ENCODE measurements at regions not wholly inside any gene's neighbourhood (a gene's known extent, or its start where the extent isn't known, plus 50 kb on each side); places are given as distances from the start of the nearest gene placed in this dataset.
"Not testable (repeated sequence)": the region's sequence is repeated elsewhere in the genome, so short reads cannot be mapped to it uniquely, and the experiment has no call there.

DNA sequence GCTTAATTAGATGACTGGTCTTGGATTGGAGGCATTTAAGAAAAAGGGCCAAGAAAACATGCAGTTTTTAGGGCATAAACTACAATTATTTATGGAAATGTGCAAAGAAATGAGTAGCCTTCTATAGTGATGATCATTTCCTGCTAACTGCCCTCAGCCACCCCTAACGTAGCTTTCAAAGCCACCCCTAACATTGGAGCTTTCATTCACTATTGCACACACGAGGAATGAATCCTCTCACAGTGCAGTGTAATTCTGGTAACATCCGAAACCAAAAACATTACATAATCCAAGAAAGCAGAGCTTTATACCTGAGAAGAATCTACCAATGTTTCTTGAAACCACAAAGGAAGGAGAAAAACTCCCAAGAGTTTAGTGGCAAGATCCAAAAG lies 1003.6 kb downstream of the TMEM121 start:
- H3K4me3 ChIP-seq (replicated peaks; ENCODE audit: low read depth, low read length): no peak overlapping the region
- DNase-seq (ENCODE audit: extremely low read depth, low read depth): no peak
- TF ChIP-seq, protein P1, sequence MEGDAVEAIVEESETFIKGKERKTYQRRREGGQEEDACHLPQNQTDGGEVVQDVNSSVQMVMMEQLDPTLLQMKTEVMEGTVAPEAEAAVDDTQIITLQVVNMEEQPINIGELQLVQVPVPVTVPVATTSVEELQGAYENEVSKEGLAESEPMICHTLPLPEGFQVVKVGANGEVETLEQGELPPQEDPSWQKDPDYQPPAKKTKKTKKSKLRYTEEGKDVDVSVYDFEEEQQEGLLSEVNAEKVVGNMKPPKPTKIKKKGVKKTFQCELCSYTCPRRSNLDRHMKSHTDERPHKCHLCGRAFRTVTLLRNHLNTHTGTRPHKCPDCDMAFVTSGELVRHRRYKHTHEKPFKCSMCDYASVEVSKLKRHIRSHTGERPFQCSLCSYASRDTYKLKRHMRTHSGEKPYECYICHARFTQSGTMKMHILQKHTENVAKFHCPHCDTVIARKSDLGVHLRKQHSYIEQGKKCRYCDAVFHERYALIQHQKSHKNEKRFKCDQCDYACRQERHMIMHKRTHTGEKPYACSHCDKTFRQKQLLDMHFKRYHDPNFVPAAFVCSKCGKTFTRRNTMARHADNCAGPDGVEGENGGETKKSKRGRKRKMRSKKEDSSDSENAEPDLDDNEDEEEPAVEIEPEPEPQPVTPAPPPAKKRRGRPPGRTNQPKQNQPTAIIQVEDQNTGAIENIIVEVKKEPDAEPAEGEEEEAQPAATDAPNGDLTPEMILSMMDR (IDR thresholded peaks at IDR 0.05; ENCODE audit: low read depth, low read length, missing control alignments): no peak

- no peak for DNase-seq (ENCODE audit: extremely low read depth, low read depth)
- H3K4me3 ChIP-seq (replicated peaks; ENCODE audit: low read depth, low read length): no peak overlapping the region
- TF ChIP-seq, protein P1 (IDR thresholded peaks at IDR 0.05; ENCODE audit: low read depth, low read length, missing control alignments): no peak
Measured at GRCh38 chr14:106530423-106531107, 1004.2 kb downstream of the TMEM121 start.

DNA sequence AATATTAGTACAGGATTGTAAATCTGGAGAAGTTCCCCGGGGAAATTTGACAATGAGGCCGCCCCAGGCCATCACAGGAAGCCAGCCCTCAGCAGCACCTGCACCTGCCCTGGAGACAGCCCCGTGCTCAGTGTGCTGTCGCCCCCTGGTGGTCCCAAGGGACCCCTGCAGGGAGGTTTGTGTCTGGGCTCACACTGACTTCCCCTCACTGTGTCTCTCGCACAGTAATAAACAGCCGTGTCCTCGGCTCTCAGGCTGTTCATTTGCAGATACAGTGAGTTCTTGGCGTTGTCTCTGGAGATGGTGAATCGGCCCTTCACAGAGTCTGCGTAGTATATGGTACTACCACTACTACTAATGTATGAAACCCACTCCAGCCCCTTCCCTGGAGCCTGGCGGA lies 1011.2 kb downstream of the TMEM121 start:
- not testable (repeated sequence) for H3K4me3 ChIP-seq (replicated peaks; ENCODE audit: low read depth, low read length); DNase-seq (ENCODE audit: extremely low read depth, low read depth)

GRCh38 chr14:106538201-106538600 lies 1011.8 kb downstream of the TMEM121 start:
- no peak overlapping the region for H3K4me3 ChIP-seq (replicated peaks; ENCODE audit: low read depth, low read length)
- TF ChIP-seq, protein P1 (IDR thresholded peaks at IDR 0.05; ENCODE audit: low read depth, low read length, missing control alignments): no peak
- DNase-seq (ENCODE audit: extremely low read depth, low read depth): no peak

GRCh38 chr14:106547735-106548434 lies 1021.5 kb downstream of the TMEM121 start:
- DNase-seq (ENCODE audit: extremely low read depth, low read depth): no peak
- H3K4me3 ChIP-seq (replicated peaks; ENCODE audit: low read depth, low read length): no peak overlapping the region
- TF ChIP-seq, protein P1 (IDR thresholded peaks at IDR 0.05; ENCODE audit: low read depth, low read length, missing control alignments): no peak

GRCh38 chr14:106549064-106549463 lies 1022.7 kb downstream of the TMEM121 start:
- no peak overlapping the region for H3K4me3 ChIP-seq (replicated peaks; ENCODE audit: low read depth, low read length)
- DNase-seq (ENCODE audit: extremely low read depth, low read depth): no peak
- TF ChIP-seq, protein P1 (IDR thresholded peaks at IDR 0.05; ENCODE audit: low read depth, low read length, missing control alignments): no peak

GRCh38 chr14:106551265-106551664 lies 1024.9 kb downstream of the TMEM121 start:
- no peak for DNase-seq (ENCODE audit: extremely low read depth, low read depth)
- no peak overlapping the region for H3K4me3 ChIP-seq (replicated peaks; ENCODE audit: low read depth, low read length)
- TF ChIP-seq, protein P1 (IDR thresholded peaks at IDR 0.05; ENCODE audit: low read depth, low read length, missing control alignments): no peak

DNA sequence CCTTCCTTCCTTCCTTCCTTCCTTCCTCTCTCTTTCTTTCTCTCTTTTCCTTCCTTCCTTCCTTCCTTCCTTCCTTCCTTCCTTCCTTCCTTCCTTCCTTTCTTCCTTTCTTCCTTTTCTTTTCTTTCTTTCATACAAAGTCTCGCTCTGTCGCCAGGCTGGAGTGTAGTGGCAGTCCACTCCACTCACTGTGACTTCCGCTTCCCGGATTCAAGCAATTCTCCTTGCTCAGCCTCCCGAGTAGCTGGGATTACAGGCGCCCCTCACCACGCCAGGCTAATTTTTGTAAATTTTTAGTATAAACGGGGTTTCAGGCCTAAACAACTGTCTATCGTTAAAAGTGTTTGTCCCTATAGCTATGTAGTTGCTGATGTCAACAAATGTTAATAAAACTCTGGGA lies 1029.8 kb downstream of the TMEM121 start:
- not testable (repeated sequence) for H3K4me3 ChIP-seq (replicated peaks; ENCODE audit: low read depth, low read length); DNase-seq (ENCODE audit: extremely low read depth, low read depth)

Measured in HFF-Myc (cell line).